Body of pancreas (tissue), 4 donors: ENCODE measurements at regions not wholly inside any gene's neighbourhood (a gene's known extent, or its start where the extent isn't known, plus 50 kb on each side); places are given as distances from the start of the nearest gene placed in this dataset.

ENCODE experiments used
- CTCF ChIP-seq, 7 experiments: fragments of 450-650 bp in 4 of 7; fragments of 200-600 bp in 3 of 7; sonication (generic) in 3 of 7; IDR thresholded peaks; one replicate each; pipeline ENCODE4 v1.5.1; 2016 to 2019; ENCODE audit warnings: antibody characterized with exemption in 7 of 7
- POLR2A ChIP-seq, 3 donors: fragments of 450-650 bp; IDR thresholded peaks; one replicate each; pipeline ENCODE4 v1.6.1; 2016; ENCODE audit warnings: antibody characterized with exemption in 3 of 3, mild to moderate bottlenecking in 2 of 3

GRCh38 chr3:82927309-82928253, 1166.1 kb upstream of the GBE1 start:
- TF ChIP-seq POLR2A (IDR thresholded peaks at IDR 0.05) (no peak), CTCF (IDR thresholded peaks at IDR 0.05) (no peak)
